HG03060 (cell line): ENCODE measurements at regions not wholly inside any gene's neighbourhood (a gene's known extent, or its start where the extent isn't known, plus 50 kb on each side); places are given as distances from the start of the nearest gene placed in this dataset.
"Not testable (repeated sequence)": the region's sequence is repeated elsewhere in the genome, so short reads cannot be mapped to it uniquely, and the experiment has no call there.

ENCODE experiments used
- ATAC-seq: cut with Tn5 transposase; IDR thresholded peaks from one replicate; pipeline ENCODE4 v1.9.1; 2021; ENCODE audit warnings: low read depth, moderate number of reproducible peaks; ENCODE audit not compliant: unreplicated experiment

DNA sequence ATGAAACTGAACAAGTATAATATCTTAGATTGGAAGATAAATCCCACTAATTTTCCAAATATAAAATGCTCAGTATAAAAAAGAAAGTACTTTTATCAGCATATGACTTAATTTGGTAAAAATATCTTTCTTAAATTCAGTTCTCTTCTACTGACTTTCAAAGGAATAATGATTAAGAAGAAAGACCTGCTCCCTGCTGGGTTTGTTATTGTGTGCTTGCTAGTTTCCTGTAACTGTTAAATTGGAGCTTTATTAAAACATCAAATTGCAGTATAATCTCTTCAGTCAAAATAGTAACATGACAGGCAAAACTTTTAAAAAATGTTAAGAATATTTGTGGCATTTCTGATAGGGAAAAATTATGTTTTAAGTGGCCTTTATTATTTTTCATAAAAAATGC lies 1317.4 kb upstream of the CDH2 start:
- ATAC-seq, result no peak

DNA sequence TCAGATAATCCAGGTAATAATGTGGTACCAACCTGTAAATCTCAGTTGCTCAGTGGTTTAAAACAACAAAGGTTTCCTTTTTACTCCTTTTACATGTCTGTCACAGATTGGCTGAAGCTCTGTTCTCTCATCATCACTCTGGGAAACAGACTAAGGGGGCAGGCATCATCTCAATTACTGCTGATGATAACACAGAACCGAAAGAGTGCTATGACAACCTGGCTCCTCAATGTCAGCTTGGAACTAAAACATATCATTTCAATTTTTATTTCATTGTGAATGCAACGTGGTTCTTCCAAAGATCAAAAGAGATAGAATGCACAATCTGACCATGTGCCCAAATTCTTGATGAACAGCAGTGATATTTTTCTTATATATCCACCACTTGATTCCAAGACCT lies 1315.0 kb upstream of the CDH2 start:
- no peak for ATAC-seq

DNA sequence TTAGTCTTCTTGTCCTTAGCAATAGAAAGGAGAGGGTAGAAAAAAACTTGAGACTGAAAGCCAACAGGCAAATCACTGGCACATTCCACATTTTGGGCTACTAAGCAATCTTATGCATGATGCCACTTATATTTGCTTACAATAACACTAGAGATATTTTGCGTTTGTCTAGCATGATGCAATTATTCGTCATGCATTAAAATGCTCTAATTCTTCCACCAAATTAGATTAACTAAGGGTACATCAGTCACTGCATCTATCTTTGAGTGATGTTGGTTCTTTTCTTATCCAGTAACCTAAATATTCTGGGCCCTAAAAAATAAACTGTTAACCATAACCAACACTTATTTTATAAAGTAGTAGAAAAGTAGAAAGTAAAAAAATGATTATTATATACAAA lies 1311.7 kb upstream of the CDH2 start:
- ATAC-seq, result no peak

DNA sequence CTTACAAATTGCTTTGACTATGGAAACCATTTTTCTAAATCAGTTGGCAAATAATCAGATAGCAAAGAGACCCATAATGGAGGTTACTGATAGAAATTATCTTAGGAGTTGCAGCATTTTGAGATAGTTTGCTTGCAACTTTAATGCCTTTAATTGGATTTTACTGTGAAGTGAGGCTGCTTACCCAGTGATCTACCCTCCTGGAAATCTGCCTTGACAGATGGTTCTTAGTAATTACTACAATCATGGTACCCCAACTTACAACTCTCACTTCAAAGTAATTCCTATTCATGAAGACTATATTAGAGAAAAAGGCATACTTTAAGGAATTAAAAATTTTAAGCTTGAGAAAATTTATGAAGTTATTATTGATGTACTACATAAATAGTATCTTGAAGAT lies 1288.6 kb upstream of the CDH2 start:
- ATAC-seq, result no peak

DNA sequence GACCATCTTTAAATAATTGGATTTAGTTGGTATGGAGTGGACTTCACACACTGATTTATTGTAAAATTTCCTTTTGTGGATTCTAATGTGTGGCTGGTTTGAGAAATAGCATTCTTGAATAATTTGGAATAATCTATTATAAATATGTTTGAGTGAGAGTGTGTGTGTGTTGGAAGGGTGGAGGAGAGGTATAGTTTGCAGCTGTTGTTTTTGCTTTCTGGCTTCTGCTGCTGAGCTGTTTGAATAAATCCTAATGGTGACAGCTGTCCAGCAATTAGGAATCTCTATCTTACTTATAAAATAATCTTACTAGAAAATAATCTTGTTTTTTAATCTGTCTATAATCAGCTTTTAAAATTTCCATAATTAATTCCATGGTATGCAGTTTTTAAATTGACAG lies 1283.0 kb upstream of the CDH2 start:
- no peak for ATAC-seq

DNA sequence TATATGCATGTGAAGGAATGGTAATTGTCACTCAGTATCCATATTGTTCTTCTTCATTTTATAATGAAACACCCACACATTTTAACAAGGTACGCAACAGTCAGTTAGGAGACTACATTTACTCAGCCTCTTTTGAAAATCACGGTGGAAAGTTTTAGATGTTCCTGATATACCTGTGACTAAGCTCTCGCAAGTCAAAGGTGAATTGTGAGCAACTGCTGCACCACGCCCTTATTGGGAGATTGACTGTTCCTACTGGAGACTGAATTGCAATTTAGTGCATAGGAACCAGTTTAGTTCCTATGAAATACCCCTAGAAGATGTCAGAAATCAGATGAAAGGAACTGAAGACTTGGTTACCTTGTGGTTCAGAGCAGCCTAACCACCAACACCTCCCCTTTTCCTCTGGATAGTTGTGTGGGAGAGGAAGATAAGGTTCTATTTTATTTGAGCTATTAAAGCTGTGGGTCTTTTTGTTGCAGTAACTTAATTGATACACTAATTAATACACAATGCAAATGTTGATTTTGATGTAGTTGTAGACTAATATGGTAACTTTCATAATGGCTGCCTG lies 1280.5 kb upstream of the CDH2 start:
- ATAC-seq, result no peak

DNA sequence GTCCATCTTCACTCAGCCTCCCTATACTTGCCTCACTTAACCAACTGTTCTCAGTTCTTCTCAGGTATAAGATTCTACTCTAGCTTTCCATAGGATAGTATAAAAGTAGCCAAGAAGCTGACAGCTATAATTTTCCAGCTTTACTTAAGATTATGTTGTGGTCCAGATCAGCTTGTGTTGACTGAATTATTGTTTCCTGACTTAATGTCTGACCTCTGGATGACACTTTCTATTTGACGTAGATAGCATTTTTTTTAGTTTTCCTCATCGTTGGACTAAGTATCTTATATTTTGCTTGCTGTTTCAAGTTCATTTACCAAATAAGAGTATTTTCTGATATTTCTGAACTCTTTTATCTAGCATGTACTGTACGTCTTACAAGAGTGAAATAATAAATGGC lies 1272.5 kb upstream of the CDH2 start:
- ATAC-seq, result no peak

DNA sequence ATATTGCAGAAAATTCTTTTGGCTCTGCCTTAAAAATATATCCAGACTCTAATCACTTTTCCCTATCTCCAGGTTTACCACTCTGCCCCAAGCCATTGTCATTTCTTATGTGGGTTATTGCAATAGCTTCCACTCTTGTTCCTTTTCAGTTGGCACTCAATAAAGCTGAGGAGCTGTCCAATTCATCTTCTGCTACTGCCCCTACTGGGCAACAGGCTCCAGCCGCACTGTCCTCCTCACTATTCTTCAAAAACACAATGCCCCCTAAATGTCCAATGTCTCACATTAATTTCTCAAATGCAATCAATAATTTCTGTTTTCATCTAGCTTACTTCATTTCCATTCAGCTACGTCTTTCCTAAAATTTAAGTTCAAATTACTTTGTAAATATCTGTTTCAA lies 1262.5 kb upstream of the CDH2 start:
- no peak for ATAC-seq

DNA sequence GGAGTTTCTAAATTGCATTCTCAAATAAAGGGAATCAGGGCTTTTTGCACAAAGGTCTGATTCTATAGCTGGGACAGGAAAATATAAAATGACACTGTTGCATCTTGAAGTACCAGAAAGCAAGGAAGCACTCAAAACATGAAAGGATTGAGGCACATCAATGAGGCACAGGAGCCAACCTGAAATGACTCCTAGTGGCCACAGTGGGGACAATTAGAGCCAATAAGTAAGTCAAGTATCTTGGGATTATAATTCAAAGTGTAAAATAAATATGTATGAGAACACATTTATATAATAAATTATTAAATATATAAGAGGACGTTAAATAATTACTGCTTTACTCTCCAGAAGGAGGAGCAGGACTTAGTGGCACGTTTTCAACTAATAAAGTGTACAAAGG lies 1259.5 kb upstream of the CDH2 start:
- ATAC-seq, result no peak

DNA sequence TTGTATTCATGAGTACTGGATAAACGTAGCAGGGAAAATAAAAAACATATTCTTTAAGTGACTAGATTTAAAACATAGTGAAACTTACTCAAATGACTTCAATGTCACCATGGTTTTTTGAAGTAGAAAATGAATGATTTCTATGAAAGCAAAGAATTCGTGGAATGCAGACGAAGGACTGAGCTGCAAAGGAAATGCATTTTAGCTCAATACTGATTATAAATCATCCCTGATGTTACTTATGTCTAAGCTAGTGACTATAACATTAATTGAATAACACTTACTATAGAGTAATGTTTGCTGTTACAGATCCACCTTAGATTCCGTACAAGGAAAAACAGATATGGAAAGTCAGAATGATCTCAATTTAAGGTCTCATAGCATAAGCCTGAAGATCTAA lies 1257.7 kb upstream of the CDH2 start:
- no peak for ATAC-seq

DNA sequence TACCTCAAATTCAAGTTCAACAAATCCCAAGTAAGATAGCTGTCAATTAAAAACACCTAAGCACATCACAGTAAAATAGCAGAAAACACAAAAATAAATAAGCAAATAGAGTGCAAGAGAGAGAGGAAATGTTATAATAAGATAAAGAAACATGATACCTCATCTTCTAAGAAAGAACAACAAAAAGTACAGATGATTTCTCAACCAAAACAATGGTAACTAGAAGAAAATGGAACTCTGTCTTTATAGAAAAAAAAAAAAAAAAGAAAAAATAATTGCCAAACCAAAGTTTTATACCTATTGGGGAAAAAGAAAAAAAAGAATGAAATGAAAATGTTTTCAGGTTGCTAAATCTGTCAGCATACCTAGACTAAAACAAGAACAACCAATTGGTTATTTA lies 1253.5 kb upstream of the CDH2 start:
- no peak for ATAC-seq

DNA sequence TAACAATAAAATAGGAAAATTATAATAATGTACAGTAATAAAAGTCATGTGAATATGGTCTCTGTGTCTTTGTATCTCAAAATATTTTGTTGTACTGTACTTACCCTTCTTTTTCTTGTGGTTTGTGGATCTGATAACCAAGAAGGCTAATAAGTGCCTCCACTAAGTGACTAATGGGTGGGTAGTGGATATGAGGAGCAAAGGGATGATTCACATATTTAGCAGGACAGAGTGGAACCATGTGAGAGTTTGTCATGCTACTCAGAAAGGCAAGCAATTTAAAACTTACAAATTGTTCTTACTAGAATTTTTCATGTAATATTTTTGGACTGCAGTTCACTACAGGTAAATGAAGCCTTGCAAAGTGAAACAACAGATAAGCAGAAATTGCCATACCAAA lies 1241.2 kb upstream of the CDH2 start:
- no peak for ATAC-seq

DNA sequence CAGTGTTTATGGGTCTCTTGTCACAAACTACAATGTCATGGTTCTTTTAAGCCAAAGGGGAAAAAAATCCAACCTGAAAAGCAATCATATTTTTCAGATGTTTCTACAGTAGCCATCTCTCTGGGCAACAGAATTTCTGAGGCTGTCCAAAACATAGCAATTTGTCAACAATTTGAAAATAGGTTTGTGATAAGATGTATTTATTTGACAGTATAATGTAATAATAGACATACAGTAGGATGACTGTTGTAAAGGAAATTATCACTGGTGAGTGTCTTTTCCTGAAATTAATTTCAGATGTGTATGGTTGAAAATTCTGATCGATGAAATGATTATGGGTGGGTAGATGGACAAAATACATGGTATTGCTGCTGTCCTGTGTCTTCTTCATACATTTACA lies 1230.1 kb upstream of the CDH2 start:
- ATAC-seq, result no peak

DNA sequence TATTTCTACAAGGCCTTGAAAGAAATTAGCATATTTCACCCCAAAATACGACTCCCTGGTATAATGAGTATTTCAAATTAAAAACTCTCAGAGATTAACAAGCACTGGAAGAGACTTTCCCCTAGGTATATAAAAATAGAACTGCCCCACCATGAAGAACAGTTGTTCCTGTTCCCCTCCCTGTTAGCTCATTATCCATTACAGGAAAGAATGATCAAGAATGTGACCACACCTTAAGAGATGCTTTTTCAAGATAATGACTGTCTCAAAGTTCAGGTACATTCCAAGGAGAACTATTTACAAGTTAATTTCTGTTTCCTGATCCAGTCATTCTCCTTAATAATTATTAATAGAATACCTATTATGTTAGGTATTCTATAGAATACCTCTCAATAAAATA lies 1220.6 kb upstream of the CDH2 start:
- ATAC-seq, result no peak

DNA sequence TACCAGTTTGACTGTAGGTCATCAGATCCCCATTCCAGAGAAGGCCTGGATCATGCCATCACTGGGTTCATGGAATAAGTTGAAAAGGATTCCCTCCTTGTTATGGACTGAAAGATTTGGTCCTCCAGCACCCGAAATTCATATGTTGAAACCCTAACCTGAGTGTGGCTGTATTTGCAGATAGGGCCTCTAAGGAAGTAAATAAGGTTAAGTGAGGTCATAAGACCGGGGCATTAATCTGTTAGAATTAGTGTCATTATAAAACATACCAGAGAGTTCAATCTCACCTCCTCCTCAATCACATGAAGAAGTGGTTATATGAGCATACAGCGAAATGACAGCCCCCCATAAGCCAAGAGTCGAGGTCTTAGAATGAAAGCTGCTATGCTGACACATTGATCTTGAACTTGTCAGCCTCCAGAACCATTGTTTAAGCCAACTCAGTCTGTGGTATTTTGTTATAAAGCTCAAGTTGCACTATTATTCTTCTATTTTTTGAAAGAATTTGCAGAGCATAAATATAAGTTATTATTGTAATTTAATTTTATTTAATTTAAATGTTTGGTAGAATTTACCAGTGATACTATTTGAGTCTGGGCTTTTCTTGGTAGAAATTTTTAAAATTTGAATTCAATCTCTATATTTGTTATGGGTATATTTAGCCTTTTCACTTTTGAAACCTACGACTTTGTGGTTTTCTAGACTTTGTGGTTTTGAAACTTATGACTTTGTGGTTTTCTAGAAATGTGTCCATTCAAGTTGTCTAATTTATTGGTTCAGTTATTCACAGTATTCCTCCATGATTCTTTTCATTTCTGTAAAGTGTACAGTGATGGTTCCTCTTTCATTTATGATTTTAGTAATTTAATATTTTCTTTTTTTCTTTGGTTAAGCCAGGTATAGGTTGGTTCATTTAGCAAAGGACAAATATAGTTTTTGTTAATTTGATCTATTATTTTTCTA lies 1206.7 kb upstream of the CDH2 start:
- ATAC-seq, result peak; percentile 68

DNA sequence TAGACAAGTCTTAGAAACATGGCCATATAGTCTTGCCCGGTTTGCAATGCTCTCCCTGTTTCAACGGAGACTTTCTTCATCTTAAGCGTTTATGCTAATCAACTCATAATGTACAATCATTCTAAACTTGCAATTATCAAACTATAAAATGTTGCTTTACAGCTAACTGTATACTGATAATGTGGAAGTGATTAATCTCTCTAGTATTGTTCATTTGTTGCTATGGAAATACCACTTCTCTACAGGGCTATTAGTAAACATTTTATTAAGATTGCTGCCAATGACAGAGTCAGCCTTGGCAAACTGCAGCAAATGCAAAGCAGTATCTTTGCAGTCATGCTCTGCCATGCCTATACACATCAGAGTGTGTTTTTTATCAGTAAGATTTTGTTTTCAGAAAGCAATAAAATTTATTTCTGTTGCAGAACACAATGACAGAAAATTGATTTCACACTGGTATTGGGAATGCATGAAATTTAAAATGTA lies 1201.8 kb upstream of the CDH2 start:
- ATAC-seq, result no peak

DNA sequence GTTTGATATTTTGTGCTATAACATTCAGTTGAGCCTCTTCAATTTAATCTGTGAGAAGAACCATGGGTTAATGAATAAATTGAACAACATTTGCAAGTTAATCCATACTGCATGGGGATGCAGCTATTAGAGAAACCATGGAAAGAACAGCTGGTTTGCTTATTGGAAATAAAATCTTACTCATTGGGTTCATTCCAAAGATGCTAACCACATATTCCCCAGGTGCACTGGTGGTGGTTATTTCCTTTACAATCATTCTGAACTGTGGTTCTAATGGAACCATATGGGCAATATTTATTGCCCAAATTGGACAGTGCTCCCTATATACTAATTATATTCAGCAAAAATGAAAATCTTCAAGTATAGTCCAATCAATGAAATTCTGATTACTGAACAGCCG lies 1200.4 kb upstream of the CDH2 start:
- no peak for ATAC-seq

DNA sequence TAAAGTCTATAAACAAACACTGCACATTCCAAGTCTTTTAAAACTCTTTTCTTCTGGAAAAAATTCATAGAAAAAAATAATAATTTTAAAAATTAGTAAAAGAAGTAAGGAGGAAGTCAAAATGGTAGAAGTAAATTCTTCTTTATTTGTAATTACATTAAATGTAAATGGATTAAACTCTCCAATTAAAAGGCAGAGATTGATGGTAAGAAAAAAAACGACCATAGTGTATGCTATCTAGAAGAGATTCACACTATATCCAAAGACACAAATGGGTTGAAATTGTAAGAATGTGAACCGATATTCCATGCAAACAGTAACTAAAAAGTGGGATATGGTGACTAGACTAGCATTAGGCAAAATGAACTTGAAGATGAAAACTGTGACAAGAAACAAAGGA lies 1196.1 kb upstream of the CDH2 start:
- ATAC-seq, result no peak

DNA sequence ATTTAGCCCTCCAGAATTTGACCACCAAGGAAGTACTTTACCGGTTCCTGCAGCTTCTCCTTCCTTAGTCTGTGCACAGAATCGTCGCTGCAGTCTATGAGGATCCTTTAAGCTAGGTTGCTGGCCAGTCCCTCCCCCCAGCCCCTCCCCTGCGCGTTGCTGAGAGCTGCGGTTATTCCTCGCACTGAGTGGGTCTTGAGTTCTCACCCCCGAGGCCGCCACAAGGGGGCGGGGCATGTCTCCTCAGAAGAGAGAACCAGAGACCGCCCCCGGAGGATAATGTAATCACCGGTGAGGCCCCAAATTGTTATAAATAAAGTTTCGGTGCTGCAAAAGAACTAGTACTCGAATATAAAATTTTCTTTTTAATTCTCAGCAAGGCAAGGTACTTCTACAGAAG lies 1184.9 kb upstream of the CDH2 start:
- ATAC-seq, result no peak

DNA sequence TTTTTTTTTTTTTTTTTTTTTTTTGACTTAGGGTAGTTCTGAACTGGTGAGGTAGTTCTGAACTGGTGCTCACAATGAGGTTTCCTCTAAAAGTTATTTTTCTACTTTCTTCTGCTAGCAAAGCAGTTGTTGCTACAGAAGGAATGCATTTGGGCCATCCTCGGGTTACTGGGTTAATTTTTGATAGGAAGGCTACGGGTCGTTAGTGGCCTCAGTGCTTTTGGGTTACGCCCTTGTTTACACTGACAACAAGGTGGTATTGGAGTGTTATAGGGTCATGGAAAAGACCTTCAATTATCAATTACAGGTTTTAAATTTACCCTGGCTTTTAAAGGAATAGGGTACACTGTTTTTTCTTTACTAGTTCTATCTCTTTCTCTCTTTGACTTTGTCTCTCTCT lies 1183.7 kb upstream of the CDH2 start:
- ATAC-seq, result not testable (repeated sequence)

DNA sequence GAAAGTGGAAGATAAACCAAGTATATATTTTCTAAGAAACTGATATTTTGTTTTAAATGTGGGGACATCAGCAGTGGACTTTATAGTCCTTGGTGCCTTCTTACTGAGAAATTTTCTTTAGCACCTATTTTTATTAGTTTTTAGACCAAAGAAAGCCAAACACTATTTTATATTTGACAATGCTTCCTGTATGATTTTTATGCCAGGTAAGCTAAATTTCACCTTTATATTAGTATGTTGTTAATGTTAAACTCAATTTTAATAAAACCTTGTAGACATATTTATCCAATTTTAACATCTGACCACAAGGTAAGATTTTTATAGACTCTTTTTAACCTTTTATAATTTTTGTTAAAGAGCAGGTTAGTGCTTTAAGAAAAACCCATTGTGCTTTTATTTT lies 1182.3 kb upstream of the CDH2 start:
- ATAC-seq, result not testable (repeated sequence)

DNA sequence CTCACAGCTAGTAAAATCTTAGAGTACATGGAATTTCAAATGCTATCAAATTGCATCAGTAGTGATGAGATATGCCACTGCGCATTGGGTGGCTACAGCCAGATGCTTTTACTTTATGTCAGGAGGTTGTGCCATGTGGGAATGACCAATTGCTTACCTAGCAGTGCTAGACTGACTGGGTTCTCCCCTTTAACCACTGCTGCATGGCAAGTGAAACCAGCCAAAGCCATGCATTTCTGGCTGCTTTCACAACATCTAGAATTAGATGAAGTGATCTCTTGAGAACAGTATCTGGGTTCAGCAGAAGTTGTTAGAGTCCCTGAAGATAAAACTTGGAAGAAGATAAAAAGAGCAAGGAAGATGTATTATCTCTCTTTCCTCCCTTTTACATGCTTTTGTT lies 1174.2 kb upstream of the CDH2 start:
- ATAC-seq, result no peak
